Spinal cord (tissue), 9 donors: ENCODE measurements at regions not wholly inside any gene's neighbourhood (a gene's known extent, or its start where the extent isn't known, plus 50 kb on each side); places are given as distances from the start of the nearest gene placed in this dataset.

Experiments
- DNase-seq, 6 donors: peaks; one replicate each; pipeline versions ENCODE4 v3.0.0 to v3.0.0-alpha.2; 2013 to 2015; ENCODE audit warnings: low spot score in 6 of 6, low read depth in 4 of 6
- H3K27ac ChIP-seq: one replicate; pipeline ENCODE4 v1.5.1; 2013; ENCODE audit warnings: low read depth, low read length, control low read depth
- H3K27me3 ChIP-seq: one replicate; pipeline ENCODE4 v1.6.1; 2013; ENCODE audit warnings: low read length; ENCODE audit not compliant: control insufficient read depth, insufficient read depth
- H3K36me3 ChIP-seq: one replicate; pipeline ENCODE4 v1.6.1; 2013; ENCODE audit warnings: low read length; ENCODE audit not compliant: control insufficient read depth, insufficient read depth
- H3K4me1 ChIP-seq: one replicate; pipeline ENCODE4 v1.6.1; 2013; ENCODE audit warnings: low read length; ENCODE audit not compliant: control insufficient read depth, insufficient read depth
- H3K4me3 ChIP-seq: one replicate; pipeline ENCODE4 v1.5.1; 2013; ENCODE audit warnings: low read depth, low read length, control low read depth
- H3K9me3 ChIP-seq: one replicate; pipeline ENCODE4 v1.6.1; 2013; ENCODE audit warnings: low read length; ENCODE audit not compliant: control insufficient read depth, insufficient read depth
- WGBS: methylation state at CpG from one replicate; pipeline ENCODE4 v1.1.5; 2013; ENCODE audit warnings: missing lambda C conversion rate; ENCODE audit not compliant: insufficient coverage; 5-methylcytosine and 5-hydroxymethylcytosine counted together
- donor health status: healthy.

DNA sequence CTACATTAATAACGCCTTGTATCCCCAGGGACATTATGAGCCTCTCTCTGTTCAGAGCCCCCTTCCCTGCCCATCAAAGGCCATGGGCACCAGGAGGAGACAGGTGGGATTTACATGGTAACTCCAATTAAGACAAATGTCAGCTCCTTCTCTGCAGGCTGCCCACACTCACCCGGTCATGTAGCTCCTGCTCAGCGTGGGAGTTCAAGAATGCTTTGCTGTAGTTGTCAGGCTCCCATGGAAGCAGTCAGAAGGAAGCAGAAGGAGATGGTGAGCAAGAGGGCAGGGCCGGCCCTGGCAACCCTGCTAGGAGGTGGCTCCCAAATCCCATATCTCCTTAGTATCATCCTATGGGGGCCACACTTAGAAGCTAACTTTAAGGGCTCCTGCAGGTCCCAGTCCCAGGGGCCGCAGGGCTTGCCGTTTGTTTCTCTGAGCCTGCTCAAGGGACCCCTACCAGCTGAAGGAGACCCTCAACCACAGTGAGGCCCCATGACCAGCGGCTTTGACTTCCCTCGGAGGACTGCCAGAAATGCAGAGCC, 218.4 kb upstream of the TLE3 start:
- no peaks in the 10 kb centered on the region for H3K27me3 ChIP-seq
- WGBS = 85% methylated on average over 6 of the region's 8 CpGs
- peaks cover 11% of the 10 kb centered on the region for H3K4me1 ChIP-seq
- H3K9me3 ChIP-seq = no peaks in the 10 kb centered on the region
- no peak overlapping the region for H3K4me3 ChIP-seq
- H3K27ac ChIP-seq = no peak overlapping the region
- H3K36me3 ChIP-seq = no peaks in the 10 kb centered on the region
- peak in 1 of 6 donors; percentile 9 for DNase-seq

DNA sequence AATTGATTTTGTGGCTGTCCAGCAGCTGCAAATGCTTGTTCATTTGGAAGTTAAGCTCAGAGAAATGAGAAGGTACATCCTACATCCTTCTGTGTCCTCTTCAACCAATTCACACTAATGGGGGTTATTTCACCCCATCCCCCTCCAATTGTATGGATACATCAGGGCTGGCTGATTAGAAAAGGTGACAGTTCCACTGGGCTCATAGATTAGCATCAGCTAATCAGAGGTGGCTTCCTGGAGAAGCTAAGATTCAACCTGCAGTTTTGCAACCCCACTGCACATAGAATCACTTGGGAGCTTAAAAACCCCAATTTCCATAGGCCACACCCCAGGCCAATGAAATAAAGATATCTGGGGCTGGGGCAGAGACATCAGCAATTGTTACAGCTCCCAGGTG, 217.7 kb upstream of the TLE3 start:
- DNase-seq = no peak
- H3K27me3 ChIP-seq = no peaks in the 10 kb centered on the region

DNA sequence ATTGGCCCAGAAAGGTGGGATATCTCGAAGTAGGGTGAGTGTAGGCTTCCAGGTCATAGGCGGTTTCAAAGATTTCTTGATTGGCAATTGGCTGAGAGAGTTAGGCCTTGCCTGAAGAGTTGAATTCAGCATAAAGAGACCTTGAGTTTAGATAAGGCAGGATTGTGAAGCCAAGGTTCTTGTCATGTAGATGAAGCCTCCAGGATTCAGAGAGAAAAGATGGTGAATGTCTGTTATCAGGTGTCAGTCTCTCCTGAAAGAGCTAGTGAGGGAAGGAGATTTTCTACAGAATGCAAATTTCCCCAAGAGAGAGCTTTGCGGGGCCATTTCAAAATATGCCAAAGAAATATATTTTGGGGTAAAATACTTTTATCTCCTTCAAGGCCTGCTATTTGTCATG, 217.0 kb upstream of the TLE3 start:
- peaks cover 8% of the 10 kb centered on the region for H3K4me1 ChIP-seq

More for the DNA sequence above, 217.7 kb upstream of the TLE3 start:
- no peak overlapping the region for H3K4me3 ChIP-seq
- no peaks in the 10 kb centered on the region for H3K36me3 ChIP-seq
- H3K27ac ChIP-seq = no peak overlapping the region
- no peaks in the 10 kb centered on the region for H3K9me3 ChIP-seq
- H3K4me1 ChIP-seq = peaks cover 8% of the 10 kb centered on the region

GRCh38 chr15:70314018-70314354, 216.3 kb upstream of the TLE3 start:
- 100% methylated on average over 1 of the region's 3 CpGs for WGBS

More for the DNA sequence above, 217.0 kb upstream of the TLE3 start:
- Histone ChIP-seq H3K4me3 (no peak overlapping the region), H3K27me3 (no peaks in the 10 kb centered on the region), H3K9me3 (no peaks in the 10 kb centered on the region), H3K27ac (no peak overlapping the region), H3K36me3 (no peaks in the 10 kb centered on the region)
- DNase-seq = no peak
- 100% methylated on average over 2 of the region's 3 CpGs for WGBS

DNA sequence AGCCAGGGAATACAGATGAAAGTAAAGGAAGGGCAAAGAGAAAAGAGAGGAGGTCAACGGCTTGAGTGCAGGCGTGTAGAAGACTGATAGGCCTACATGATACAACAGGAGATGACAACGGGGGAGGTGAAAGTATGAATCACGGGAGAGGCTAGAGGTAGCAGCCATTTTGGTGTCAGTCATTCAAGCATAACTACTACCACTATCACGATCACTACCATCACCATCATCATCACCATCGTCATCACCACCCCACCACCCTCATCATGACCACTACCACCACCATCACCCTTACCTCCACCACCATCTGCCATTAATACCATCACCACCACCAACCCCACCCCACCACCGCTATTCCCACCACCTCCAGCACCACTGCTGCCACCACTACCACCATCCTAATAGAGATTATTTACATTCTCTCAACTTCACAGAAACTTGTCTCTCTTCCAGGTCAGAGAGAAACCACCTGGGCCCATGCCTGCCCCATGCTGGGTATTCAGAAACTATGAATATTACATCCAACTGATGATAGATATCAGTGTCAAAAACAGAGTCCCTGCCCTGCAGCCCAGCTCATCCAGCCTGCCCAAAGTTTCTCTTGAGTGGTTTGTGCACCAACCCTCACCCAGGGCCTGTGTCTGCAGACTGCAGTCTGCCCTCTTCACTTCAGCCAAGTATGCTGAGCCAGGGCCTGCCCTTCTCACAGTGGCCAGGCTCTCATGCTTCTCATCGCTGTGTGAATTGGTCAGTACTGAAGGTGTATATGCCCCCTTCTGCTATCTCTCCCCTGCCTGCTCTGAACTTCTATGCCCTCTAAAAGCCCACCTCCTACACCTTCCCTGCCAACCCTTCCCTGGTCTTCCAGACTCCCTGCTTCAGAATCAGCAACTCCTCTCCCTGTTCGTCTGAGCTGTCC, 215.6 kb upstream of the TLE3 start:
- no peaks in the 10 kb centered on the region for H3K36me3 ChIP-seq

More at GRCh38 chr15:70314018-70314354, 216.3 kb upstream of the TLE3 start:
- H3K27me3 ChIP-seq = no peaks in the 10 kb centered on the region
- H3K36me3 ChIP-seq = no peaks in the 10 kb centered on the region
- H3K4me3 ChIP-seq = no peak overlapping the region
- no peak for DNase-seq
- H3K4me1 ChIP-seq = peaks cover 9% of the 10 kb centered on the region
- H3K9me3 ChIP-seq = no peaks in the 10 kb centered on the region
- H3K27ac ChIP-seq = no peak overlapping the region

DNA sequence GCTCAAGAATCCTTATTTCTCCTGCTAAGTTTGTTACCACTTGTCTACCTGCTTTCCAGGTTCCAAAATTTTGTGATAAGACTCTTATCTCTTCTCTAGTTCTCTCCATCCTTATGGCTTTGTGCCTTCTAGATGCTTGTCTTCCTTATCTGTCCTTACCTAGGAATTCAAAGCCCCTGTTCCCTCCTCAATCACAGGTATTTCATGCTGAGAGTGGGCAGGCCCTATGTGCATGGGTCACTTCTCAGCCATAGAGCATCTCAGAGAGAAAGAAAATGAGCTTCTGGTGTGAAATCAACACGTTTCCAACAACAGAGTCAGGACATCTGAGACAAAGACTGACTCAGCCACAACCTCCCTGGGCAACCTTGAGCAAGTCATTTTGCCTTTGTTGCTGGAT, 214.1 kb upstream of the TLE3 start:
- no peak for DNase-seq
- Histone ChIP-seq H3K36me3 (no peaks in the 10 kb centered on the region), H3K27me3 (no peaks in the 10 kb centered on the region), H3K27ac (no peak overlapping the region), H3K9me3 (no peaks in the 10 kb centered on the region), H3K4me1 (peaks cover 12% of the 10 kb centered on the region), H3K4me3 (no peak overlapping the region)
- WGBS = 22% methylated on average over 1 of the region's 1 CpG

More for the DNA sequence above, 215.6 kb upstream of the TLE3 start:
- Histone ChIP-seq H3K4me3 (no peak overlapping the region), H3K27me3 (no peaks in the 10 kb centered on the region), H3K27ac (no peak overlapping the region), H3K9me3 (no peaks in the 10 kb centered on the region), H3K4me1 (peaks cover 12% of the 10 kb centered on the region)
- no peak for DNase-seq
- WGBS = 93% methylated on average over 4 of the region's 9 CpGs

DNA sequence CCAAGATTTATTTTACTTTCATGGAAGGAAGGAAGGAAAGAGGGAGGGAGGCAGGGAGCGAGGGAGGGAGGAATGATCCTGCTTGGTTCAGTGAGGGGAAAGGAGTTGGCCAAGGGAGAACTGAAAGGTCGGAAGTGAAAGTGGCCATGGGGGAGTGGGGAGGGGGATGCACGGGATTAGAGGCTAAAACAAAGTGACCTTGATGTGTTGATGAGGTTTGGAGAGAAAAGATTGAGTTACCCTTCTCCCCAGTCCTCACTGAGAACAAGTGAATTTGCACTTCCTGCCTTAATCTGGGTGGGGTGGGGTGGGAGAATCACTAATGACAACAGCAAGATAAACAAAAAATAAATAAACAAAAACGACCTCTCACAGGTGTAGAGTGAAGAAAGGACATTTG, 212.0 kb upstream of the TLE3 start:
- DNase-seq = no peak
- no peaks in the 10 kb centered on the region for H3K36me3 ChIP-seq
- H3K4me3 ChIP-seq = no peak overlapping the region
- peaks cover 4% of the 10 kb centered on the region for H3K4me1 ChIP-seq
- no peaks in the 10 kb centered on the region for H3K9me3 ChIP-seq
- no peak overlapping the region for H3K27ac ChIP-seq
- no peaks in the 10 kb centered on the region for H3K27me3 ChIP-seq
- WGBS = 42% methylated on average over 3 of the region's 4 CpGs

GRCh38 chr15:70308735-70309434, 211.2 kb upstream of the TLE3 start:
- Histone ChIP-seq H3K4me1 (peaks cover 4% of the 10 kb centered on the region), H3K27ac (no peak overlapping the region), H3K4me3 (no peak overlapping the region), H3K36me3 (no peaks in the 10 kb centered on the region), H3K27me3 (no peaks in the 10 kb centered on the region), H3K9me3 (no peaks in the 10 kb centered on the region)
- WGBS = 83% methylated on average over 6 of the region's 9 CpGs
- no peak for DNase-seq

DNA sequence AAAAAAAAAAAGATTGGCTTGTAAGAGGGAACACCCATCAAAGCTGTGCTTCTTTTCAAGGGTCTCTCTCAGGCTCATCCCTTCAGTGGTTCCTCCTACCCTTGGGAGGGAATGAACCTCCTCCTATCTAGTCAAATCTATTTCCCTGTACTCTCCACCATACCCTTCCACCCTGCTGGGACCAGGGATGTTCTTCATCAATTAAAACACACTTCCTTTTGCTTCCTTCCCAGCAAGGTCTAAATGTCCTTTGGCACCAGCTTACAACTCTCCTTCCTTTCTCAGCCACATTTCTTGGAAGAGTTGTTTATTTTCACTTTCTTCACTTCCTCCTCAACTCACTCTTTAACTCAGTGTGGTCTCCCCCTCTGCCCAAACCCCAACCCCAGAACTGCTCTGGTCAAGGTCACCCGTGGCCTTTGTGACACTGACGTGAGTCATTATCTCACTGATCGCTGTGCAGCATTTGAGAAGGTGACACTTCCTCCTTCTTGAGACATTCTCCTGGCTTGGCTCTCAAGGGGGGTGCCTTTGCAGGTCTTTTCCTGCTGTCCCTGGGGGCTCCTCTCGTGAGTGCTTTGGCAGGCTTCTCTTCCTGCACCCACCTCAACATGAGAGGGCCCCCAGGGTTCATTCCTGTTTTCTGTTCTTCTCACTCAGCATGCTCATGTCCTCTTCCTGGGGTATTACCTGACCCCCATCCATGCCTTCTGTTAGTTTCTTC, 210.5 kb upstream of the TLE3 start:
- Histone ChIP-seq H3K36me3 (no peaks in the 10 kb centered on the region), H3K4me3 (no peak overlapping the region), H3K27ac (no peak overlapping the region), H3K4me1 (peaks cover 4% of the 10 kb centered on the region), H3K9me3 (no peaks in the 10 kb centered on the region), H3K27me3 (no peaks in the 10 kb centered on the region)
- 69% methylated on average over 4 of the region's 4 CpGs for WGBS
- no peak for DNase-seq
